Coronary artery (tissue), 2 donors: ENCODE measurements at regions not wholly inside any gene's neighbourhood (a gene's known extent, or its start where the extent isn't known, plus 50 kb on each side); places are given as distances from the start of the nearest gene placed in this dataset.

ENCODE experiments used
- DNase-seq: peaks from one replicate; pipeline ENCODE4 v3.0.0-alpha.2; 2017; ENCODE audit warnings: low spot score
- H3K27ac ChIP-seq, 2 donors: fragments of 200-600 bp; sonication (generic); one replicate each; pipeline ENCODE4 v1.5.1; 2016 to 2019
- H3K4me3 ChIP-seq: fragments of 200-600 bp; sonication (generic); 2 replicates; pipeline ENCODE4 v1.5.1; 2016; ENCODE audit warnings: mild to moderate bottlenecking, moderate library complexity
- CTCF ChIP-seq: fragments of 200-600 bp; sonication (generic); IDR thresholded peaks from one replicate; pipeline ENCODE4 v1.5.1; 2019; ENCODE audit warnings: antibody characterized with exemption

- no peak for DNase-seq
- no peak for TF ChIP-seq CTCF
- H3K4me3 ChIP-seq: no peak overlapping the region
Observed at GRCh38 chr15:53251996-53252395, 461.9 kb upstream of the ONECUT1 start.

GRCh38 chr15:53251523-53251922, 461.4 kb upstream of the ONECUT1 start:
- H3K27ac ChIP-seq: no peak overlapping the region
- H3K4me3 ChIP-seq: no peak overlapping the region
- TF ChIP-seq CTCF: no peak
- no peak for DNase-seq

More at GRCh38 chr15:53251996-53252395, 461.9 kb upstream of the ONECUT1 start:
- H3K27ac ChIP-seq: no peak overlapping the region

- DNase-seq: no peak
- Histone ChIP-seq H3K27ac (no peak overlapping the region), H3K4me3 (no peak overlapping the region)
- TF ChIP-seq CTCF: no peak
Observed at GRCh38 chr15:53247041-53247708, 457.0 kb upstream of the ONECUT1 start.

- no peak for DNase-seq
- no peak for TF ChIP-seq CTCF
- Histone ChIP-seq H3K4me3 (no peak overlapping the region), H3K27ac (no peak overlapping the region)
Observed at GRCh38 chr15:53246404-53246803, 456.3 kb upstream of the ONECUT1 start.

- DNase-seq: no peak
Observed at GRCh38 chr15:53233801-53234200, 443.7 kb upstream of the ONECUT1 start.

GRCh38 chr15:53230473-53230872, 440.3 kb upstream of the ONECUT1 start:
- H3K4me3 ChIP-seq: no peak overlapping the region
- no peak overlapping the region for H3K27ac ChIP-seq
- no peak for DNase-seq
- TF ChIP-seq CTCF: no peak

More at GRCh38 chr15:53233801-53234200, 443.7 kb upstream of the ONECUT1 start:
- no peak for TF ChIP-seq CTCF
- Histone ChIP-seq H3K27ac (no peak overlapping the region), H3K4me3 (no peak overlapping the region)

GRCh38 chr15:53226559-53226958, 436.4 kb upstream of the ONECUT1 start:
- no peak for TF ChIP-seq CTCF

More at GRCh38 chr15:53226559-53226958, 436.4 kb upstream of the ONECUT1 start:
- Histone ChIP-seq H3K27ac (no peak overlapping the region), H3K4me3 (no peak overlapping the region)
- no peak for DNase-seq
